PFSK-1 (cell line): ENCODE measurements at regions not wholly inside any gene's neighbourhood (a gene's known extent, or its start where the extent isn't known, plus 50 kb on each side); places are given as distances from the start of the nearest gene placed in this dataset.

Experiments
- FOXP2 ChIP-seq: optimal IDR thresholded peaks from 2 replicates; pipeline ENCODE3; 2011; ENCODE audit warnings: borderline replicate concordance, control low read depth, inconsistent platforms; ENCODE audit not compliant: insufficient read depth; ENCODE audit errors: extremely low read length, extremely low read depth
- POLR2AphosphoS5 ChIP-seq: IDR thresholded peaks from 2 replicates; pipeline ENCODE4 v1.6.1; 2012; ENCODE audit warnings: low read depth, mild to moderate bottlenecking, control low read depth, low read length, moderate library complexity
- REST ChIP-seq, 2 experiments: IDR thresholded peaks; 2 replicates each; pipeline versions ENCODE4 v1.6.1 to v1.8.0; 2011 to 2012; ENCODE audit warnings: low read depth in 2 of 2, low read length in 2 of 2, control low read depth in 1 of 2, inconsistent platforms in 1 of 2, mild to moderate bottlenecking in 1 of 2, moderate library complexity in 1 of 2; ENCODE audit not compliant: insufficient read depth in 1 of 2
- SIN3A ChIP-seq: IDR thresholded peaks from 2 replicates; pipeline ENCODE4 v1.6.1; 2012; ENCODE audit warnings: mild to moderate bottlenecking, low read length, moderate library complexity, borderline replicate concordance; ENCODE audit not compliant: insufficient read depth
- TAF1 ChIP-seq: IDR thresholded peaks from 2 replicates; pipeline ENCODE4 v1.6.1; 2012; ENCODE audit warnings: low read length, control low read depth, borderline replicate concordance; ENCODE audit not compliant: insufficient read depth

GRCh38 chr6:105474234-105474633 lies 71.4 kb upstream of the PREP start:
- no peak for TF ChIP-seq REST (IDR thresholded peaks at IDR 0.05; ENCODE audit: insufficient read depth in 1 of 2, low read depth in 2 of 2, low read length in 2 of 2)
- no peak for TF ChIP-seq POLR2AphosphoS5
- TF ChIP-seq SIN3A = no peak
- no peak for TF ChIP-seq TAF1
- no peak for TF ChIP-seq FOXP2
